ENCODE measurements at regions not wholly inside any gene's neighbourhood (a gene's known extent, or its start where the extent isn't known, plus 50 kb on each side); places are given as distances from the start of the nearest gene placed in this dataset.

GRCh38 chr9:119801311-119801710 lies 432.1 kb upstream of the BRINP1 start:
- Histone ChIP-seq H4K20me1 (ENCODE audit: insufficient read depth, low read length) (no peaks in the 10 kb centered on the region), H3F3A (ENCODE audit: insufficient read depth, low read length) (no peaks in the 10 kb centered on the region), H3K4me3 (ENCODE audit: low read depth, low read length, poor library complexity, severe bottlenecking) (no peak overlapping the region), H3K9me3 (ENCODE audit: low read length) (no peaks in the 10 kb centered on the region), H3K4me1 (ENCODE audit: insufficient read depth, low read length, severe bottlenecking) (peaks cover 22% of the 10 kb centered on the region), H2AFZ (ENCODE audit: low read length) (no peak overlapping the region), H3K9me2 (ENCODE audit: low read depth, low read length) (no peaks in the 10 kb centered on the region), H3K27ac (ENCODE audit: low read depth, low read length, poor library complexity, severe bottlenecking) (peak overlapping the region; percentile 83), H3K4me2 (ENCODE audit: low read length) (no peak overlapping the region), H3K9ac (ENCODE audit: low read length) (no peak overlapping the region), H3K27me3 (ENCODE audit: insufficient read depth, low read length) (no peaks in the 10 kb centered on the region), H3K36me3 (ENCODE audit: insufficient read depth, low read length) (no peaks in the 10 kb centered on the region), H3K79me2 (ENCODE audit: insufficient read depth, low read length) (no peaks in the 10 kb centered on the region)
- TF ChIP-seq EZH2 (IDR thresholded peaks at IDR 0.05; ENCODE audit: borderline replicate concordance, low read length): no peak
- no peak for TF ChIP-seq CTCF (IDR thresholded peaks at IDR 0.05; ENCODE audit: low read length)

- no peaks in the 10 kb centered on the region for H3K9me3 ChIP-seq (ENCODE audit: low read length)
- H3K4me2 ChIP-seq (ENCODE audit: low read length): no peak overlapping the region
- no peaks in the 10 kb centered on the region for H3K4me1 ChIP-seq (ENCODE audit: insufficient read depth, low read length, severe bottlenecking)
- no peaks in the 10 kb centered on the region for H3K36me3 ChIP-seq (ENCODE audit: insufficient read depth, low read length)
- no peaks in the 10 kb centered on the region for H3F3A ChIP-seq (ENCODE audit: insufficient read depth, low read length)
- no peaks in the 10 kb centered on the region for H3K79me2 ChIP-seq (ENCODE audit: insufficient read depth, low read length)
- no peaks in the 10 kb centered on the region for H4K20me1 ChIP-seq (ENCODE audit: insufficient read depth, low read length)
- no peaks in the 10 kb centered on the region for H3K9me2 ChIP-seq (ENCODE audit: low read depth, low read length)
- no peak overlapping the region for H3K27ac ChIP-seq (ENCODE audit: low read depth, low read length, poor library complexity, severe bottlenecking)
- no peak overlapping the region for H2AFZ ChIP-seq (ENCODE audit: low read length)
- no peaks in the 10 kb centered on the region for H3K27me3 ChIP-seq (ENCODE audit: insufficient read depth, low read length)
- H3K9ac ChIP-seq (ENCODE audit: low read length): no peak overlapping the region
- TF ChIP-seq CTCF (IDR thresholded peaks at IDR 0.05; ENCODE audit: low read length) (no peak), EZH2 (IDR thresholded peaks at IDR 0.05; ENCODE audit: borderline replicate concordance, low read length) (no peak)
- no peak overlapping the region for H3K4me3 ChIP-seq (ENCODE audit: low read depth, low read length, poor library complexity, severe bottlenecking)
These were observed 426.2 kb upstream of the BRINP1 start for GRCh38 chr9:119795395-119795794.

- H3F3A ChIP-seq (ENCODE audit: insufficient read depth, low read length): no peaks in the 10 kb centered on the region
- no peaks in the 10 kb centered on the region for H3K9me3 ChIP-seq (ENCODE audit: low read length)
- H4K20me1 ChIP-seq (ENCODE audit: insufficient read depth, low read length): no peaks in the 10 kb centered on the region
- no peak overlapping the region for H3K4me3 ChIP-seq (ENCODE audit: low read depth, low read length, poor library complexity, severe bottlenecking)
- no peaks in the 10 kb centered on the region for H3K9me2 ChIP-seq (ENCODE audit: low read depth, low read length)
- H3K36me3 ChIP-seq (ENCODE audit: insufficient read depth, low read length): no peaks in the 10 kb centered on the region
- H3K79me2 ChIP-seq (ENCODE audit: insufficient read depth, low read length): no peaks in the 10 kb centered on the region
- H3K27me3 ChIP-seq (ENCODE audit: insufficient read depth, low read length): no peaks in the 10 kb centered on the region
- H3K9ac ChIP-seq (ENCODE audit: low read length): no peak overlapping the region
- H3K4me1 ChIP-seq (ENCODE audit: insufficient read depth, low read length, severe bottlenecking): no peaks in the 10 kb centered on the region
- H3K27ac ChIP-seq (ENCODE audit: low read depth, low read length, poor library complexity, severe bottlenecking): no peak overlapping the region
- H3K4me2 ChIP-seq (ENCODE audit: low read length): no peak overlapping the region
- no peak for TF ChIP-seq EZH2 (IDR thresholded peaks at IDR 0.05; ENCODE audit: borderline replicate concordance, low read length)
- no peak for TF ChIP-seq CTCF (IDR thresholded peaks at IDR 0.05; ENCODE audit: low read length)
- no peak overlapping the region for H2AFZ ChIP-seq (ENCODE audit: low read length)
These were observed 425.6 kb upstream of the BRINP1 start for GRCh38 chr9:119794836-119795235.

All from OCI-LY1 (cell line).